HG02943 (cell line): ENCODE measurements at regions not wholly inside any gene's neighbourhood (a gene's known extent, or its start where the extent isn't known, plus 50 kb on each side); places are given as distances from the start of the nearest gene placed in this dataset.

Experiments
- ATAC-seq: cut with Tn5 transposase; IDR thresholded peaks from one replicate; pipeline ENCODE4 v1.9.1; 2021; ENCODE audit warnings: mild to moderate bottlenecking, low read depth, moderate library complexity; ENCODE audit not compliant: unreplicated experiment

DNA sequence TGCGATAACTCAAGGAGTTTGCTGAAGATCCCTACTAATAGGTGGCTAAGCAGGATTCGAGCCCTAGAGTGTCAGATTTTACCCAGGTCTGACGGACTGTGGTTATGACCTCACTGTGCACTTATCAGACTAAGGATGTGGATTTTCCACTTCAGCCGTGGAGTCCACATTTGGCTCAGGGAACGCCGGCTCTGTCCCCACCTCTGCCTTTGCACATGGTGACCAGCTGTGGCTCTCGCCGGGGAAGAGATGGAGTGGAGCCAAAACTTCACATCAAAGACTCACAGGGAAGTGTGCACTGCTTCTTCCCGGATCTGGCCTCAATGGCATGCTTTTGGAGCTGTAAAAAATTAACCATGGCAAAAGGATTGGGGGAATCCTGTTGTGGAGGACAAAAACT, 249.3 kb upstream of the APCDD1 start:
- ATAC-seq, result no peak

DNA sequence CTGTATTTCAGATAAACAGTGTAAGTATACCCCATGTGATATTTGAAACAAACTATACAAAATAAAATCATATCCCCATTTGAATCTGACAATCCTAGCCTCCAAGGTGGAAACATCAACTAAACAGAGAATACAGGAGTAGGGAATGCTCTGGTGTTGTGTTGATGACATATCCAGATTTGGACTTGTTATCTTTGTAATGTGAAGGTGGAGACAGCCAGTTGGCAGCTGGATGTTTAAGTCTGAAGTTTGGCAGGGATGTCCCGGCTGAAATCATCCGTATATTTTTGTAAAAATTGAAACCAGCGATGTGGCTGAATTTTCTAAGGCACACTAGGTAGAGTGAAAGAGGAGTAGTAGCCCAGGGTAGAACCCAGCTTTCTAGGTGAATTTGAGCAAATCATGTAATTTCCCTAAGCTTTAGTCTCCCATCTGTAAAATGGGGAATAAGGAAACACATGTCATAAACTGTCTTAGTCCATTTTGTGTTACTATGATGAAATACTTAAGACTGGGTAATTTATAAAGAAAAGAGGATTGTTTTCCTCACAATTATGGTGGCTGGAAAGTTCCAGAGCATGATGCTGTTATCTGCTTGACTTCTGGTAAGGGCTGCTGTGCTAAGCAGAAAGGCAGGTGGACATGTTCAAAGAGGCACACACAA, 246.6 kb upstream of the APCDD1 start:
- ATAC-seq, result no peak

DNA sequence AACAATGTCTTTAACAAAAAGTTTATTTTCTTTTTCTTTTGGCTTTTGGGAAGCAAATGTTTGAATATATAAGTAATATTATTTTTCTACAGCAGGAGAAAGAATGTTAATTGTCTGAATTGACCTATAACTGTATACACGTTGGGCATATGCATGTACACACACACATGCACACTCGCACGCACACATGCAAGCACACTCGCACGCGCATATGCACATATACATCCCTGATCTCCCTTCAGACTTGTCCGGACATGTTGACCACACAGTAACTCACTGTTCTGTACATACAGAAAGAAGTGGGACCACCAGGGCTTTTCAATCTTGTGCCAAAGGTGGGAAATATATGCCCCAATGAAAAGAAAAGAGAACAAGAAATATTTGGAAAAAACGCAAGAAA, 245.1 kb upstream of the APCDD1 start:
- ATAC-seq, result no peak

DNA sequence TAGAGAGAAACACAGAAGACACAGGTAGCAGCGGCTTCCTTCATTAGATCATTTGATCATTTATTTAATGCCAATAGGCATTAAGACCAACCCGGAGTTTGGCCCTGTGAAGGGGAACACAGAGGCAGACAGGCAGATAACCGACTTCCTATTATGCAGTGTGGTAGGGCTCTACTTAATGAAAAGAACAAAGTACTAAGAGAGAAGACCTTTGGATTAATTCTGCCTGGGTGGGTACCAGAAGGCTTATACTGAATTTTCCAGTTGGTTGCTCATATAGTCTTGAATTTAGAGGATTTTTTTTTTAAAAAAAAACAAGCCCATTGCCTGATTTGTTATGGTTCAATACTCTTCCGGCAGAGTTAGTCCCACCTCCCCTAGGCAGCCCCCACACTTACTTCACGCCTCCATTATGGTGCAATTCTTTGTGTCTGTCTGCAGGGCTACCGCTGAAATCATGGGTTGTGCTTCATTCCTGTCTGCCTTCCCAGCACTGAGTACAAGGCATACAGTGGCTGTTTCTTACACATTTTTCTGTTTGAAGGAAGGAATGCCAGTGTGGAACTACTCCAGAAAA, 244.3 kb upstream of the APCDD1 start:
- ATAC-seq, result no peak

DNA sequence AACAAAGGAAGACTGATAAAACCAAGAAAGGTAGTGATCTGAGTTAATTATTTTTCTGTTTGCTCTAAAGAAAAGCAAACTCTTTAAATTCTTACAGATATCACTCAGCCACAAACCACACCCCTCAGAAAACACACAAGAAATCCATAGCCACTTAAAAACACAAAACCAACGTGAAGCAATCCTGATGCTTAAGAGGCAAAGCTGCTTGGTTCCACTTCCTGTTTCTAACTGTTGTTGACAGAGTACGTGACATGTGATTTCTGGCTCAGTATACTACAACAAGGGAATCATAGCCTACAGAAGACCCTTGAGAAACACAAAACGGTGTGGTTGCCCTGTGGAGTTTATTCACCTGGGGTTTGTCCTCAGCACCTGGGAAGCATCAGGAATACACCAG, 240.9 kb upstream of the APCDD1 start:
- no peak for ATAC-seq

GRCh38 chr18:10215446-10215845, 239.0 kb upstream of the APCDD1 start:
- ATAC-seq, result no peak

DNA sequence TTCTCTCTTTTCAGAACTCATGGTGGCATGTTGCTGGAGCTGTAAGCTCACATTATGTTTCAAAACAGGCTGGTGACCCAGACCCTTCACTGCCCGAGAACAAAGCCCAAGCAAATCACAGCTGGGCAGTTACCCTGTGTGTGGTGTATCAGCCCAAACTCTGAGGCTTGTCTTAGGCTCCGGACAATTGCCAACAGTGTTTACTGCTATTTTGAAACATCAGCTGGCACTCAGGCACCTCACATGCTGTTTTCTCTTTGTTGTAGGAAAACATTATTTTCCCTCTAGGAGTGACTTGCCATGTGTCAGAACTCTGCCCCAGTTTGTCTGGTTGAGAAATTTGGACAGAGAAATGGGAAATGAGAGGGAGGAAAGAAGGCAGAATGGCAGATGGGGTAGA, 237.6 kb upstream of the APCDD1 start:
- no peak for ATAC-seq

DNA sequence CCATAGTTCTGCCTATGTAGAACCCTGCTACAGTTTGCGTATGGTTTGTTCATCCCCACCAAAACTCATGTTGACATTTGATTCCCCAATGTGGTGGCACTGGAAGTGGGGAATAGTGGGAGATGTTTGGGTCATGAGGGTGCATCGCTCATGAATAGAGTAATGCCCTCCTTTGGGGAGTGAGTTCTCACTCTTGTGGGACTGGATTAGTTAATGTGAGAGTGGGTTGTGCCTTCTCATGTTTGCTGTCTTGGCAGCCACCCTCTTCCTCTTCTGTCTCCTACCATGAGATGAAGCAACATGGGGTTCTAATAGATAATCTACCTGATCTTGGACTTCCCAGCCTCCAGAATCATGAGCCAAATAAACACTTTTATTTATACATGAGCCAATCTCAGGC, 237.2 kb upstream of the APCDD1 start:
- no peak for ATAC-seq

DNA sequence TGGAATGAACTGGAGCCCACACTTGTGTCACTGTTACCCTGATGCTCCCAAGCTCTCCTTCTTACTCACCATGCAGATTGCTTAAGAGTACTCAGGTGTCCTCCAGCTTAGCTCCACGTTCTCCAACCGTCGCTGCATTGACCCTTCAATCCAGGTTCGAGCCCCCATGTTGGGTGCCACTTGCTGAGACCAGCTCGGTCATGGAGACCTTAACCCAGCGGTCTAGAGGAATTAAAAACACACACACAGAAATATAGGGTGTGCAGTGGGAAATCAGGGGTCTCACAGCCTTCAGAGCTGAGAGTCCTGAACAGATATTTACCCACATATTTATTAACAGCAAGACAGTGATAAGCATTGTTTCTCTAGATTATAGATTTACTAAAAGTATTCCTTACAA, 229.1 kb upstream of the APCDD1 start:
- no peak for ATAC-seq

GRCh38 chr18:10226971-10227370, 227.5 kb upstream of the APCDD1 start:
- ATAC-seq, result no peak

DNA sequence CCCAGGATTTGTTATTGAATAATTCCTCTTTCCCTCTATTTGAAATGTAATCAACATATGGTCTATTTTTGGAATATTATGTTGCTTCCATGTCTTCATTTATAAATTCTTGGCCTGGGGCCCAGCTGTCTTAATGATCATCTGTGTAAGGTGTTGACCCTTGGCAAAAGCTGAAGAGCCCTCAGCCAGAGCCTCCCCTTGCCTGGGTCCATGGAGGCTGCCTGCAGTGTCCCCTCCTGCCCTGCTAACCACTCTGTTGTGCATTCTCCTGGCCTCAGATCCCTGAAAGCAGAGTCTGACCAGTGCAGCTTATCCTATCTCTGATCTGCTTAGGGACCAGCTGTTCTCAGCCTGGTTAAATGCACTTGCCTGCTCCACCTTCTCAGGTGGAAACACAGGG, 226.1 kb upstream of the APCDD1 start:
- no peak for ATAC-seq

DNA sequence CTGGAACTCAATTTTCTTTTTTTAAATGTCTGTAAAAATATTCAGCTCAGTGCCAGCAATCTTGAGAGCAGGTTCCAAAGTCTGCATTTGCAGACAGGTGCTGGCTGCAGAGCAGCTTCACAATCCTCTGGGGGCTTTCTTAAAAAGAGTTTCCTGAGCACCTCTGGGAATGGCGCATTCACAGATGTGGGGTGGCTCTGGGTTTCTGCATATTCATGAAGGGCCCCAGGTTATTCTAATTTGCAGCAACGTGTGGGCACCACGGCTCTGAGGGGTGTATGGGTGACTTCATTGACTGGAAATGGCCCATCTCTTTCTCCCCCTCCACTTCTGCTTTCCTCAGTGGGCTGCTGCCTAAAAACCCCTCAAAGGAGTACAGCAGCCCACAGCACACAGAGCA, 225.0 kb upstream of the APCDD1 start:
- ATAC-seq, result no peak

DNA sequence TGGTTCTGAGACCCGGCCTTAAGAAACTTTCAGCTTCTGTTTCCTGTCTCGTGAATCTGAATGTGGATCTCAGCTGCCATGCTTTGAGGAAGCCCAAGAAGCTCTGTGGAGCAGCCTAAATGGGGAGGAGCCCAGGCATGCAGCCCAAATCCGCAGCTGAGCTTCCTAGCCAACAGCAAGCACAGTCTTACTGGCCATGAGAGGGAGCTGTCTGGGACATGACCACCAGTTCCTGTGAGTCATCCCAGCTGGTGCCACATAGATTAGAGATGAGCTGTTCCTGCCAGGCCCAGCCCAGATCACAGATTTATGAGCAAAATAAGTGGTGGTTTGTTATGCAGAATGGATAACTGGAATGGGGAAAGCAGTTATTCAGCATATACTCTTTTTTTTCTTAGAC, 224.4 kb upstream of the APCDD1 start:
- ATAC-seq, result no peak

DNA sequence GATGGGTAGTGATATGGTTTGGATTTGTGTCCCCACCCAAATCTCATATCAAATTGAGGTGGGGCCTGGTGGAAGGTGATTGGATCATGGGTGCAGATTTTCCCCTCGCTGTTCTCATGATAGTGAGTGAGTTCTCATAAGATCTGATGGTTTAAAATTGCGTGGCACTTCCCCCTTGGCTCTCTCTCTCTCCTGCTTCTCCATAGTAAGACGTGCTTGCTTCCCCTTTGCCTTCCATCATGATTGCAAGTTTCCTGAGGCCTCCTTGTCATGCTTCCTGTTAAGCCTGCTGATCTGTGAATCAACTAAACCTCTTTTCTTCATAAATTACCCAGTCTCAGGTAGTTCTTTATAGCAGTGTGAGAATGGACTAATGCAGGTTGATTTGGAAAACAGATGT, 223.2 kb upstream of the APCDD1 start:
- ATAC-seq, result no peak

GRCh38 chr18:10232062-10232461, 222.4 kb upstream of the APCDD1 start:
- no peak for ATAC-seq

DNA sequence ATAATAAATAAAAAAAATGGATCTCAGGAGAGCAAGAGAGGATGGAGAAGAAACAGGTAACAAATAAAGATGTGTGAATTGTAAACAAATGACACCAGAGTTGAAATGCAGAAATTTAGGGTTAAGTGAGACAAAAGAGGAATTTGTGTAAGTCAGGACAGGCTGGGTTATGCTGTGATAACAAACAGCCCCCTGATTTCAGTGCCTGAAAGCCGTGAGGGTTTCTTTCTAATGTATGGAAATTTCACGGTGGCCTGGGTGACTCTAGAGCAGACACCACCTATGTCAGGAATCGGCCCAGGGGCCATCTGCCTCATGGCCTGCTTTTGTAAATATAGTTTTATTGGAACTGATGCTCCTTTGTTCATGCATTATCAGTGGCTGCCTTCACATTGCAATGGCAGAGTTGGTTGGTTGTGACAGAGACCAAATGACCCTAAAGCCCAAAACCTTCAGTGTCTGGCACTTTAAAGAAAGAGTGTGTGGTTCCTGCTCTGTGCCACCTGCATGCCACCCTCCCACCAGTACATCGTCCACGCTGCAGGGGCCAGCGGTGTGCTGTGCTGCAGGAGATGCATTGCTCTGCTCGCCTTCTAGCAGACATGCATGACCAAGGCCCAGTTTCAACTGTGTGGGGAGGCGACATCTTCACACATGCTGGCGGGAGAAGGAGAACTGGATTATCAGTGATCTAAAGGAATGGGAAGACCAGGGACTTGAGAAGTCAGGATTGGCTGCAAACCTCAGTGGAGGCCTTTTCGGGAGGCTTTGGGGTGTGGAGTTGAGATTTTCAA, 221.2 kb upstream of the APCDD1 start:
- no peak for ATAC-seq

DNA sequence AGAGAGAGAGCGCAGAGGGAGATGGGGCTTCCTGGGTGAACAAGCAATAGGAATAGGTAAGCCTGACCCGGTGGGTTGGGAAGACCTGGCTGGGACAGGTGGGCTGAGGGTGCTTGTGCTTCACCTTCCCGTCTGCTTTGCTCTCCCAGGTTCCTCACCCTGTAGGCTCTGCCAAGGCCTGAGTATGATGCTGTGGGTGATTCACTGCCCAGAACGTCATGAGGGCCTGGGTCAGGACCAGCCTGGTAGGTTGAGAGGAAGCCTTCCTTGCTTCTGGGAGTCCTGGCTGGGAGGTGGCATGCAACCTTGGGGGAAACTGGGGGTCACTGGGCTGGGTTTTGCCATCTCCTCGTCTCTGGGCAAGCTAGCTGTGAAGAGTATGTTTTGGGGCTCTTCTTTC, 220.2 kb upstream of the APCDD1 start:
- no peak for ATAC-seq

DNA sequence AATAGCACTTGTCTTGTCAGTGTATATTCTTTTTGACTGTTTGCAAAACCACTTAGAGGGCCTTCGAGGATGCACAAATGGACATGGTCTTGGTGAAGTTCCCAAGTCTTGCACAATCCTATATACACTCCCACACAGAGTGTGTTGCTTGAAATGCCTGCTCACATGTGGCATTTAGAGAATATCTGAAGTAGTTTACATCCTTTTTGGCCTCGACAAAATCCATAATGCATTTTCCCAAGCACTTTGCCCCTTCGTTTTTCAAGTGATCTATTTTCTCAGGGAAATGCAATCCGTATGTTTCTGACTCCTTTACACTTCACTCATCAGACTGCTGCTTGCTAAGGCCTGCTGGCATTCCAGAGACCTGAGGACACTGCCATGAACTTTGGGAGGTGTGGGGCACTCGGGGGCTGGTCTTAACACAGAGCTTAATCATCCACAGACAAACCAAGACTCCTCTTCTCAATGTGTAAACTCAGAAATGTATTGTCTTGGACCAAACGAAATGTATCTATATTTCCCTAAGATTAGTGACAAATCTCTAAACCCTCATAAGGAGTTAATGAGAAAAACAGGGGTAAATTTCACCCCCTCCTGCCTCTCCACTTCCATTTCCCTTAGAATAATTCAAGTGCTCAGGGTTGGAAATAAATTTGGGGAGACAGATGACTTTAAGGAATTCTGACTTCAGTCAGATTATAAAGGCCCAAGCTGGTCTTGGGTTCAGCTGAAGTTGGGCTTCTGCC, 219.3 kb upstream of the APCDD1 start:
- no peak for ATAC-seq

- ATAC-seq, result no peak
These were observed 218.8 kb upstream of the APCDD1 start for GRCh38 chr18:10235661-10235952.

DNA sequence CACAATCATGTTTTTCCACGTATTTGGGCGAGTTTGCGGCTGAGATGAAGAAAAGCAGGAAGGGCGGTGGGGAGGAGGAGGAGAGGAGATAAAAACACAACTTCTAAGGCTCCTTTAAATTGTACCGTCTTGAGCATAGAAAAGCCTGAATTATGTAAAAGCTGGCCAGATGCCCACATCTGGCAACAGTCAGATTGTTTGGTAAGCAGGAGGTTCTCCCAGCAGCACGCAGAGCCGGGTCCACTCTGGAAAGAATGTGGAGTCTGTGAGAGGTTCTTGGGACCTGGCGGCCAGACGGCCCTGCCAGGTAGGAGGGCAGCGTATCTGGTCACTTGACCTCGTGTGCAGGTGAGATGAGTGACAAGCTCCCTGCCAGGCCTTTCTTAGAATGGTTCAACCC, 215.3 kb upstream of the APCDD1 start:
- no peak for ATAC-seq

GRCh38 chr18:10239991-10240634, 214.3 kb upstream of the APCDD1 start:
- no peak for ATAC-seq
